SHP77 (cell line): ENCODE measurements at regions not wholly inside any gene's neighbourhood (a gene's known extent, or its start where the extent isn't known, plus 50 kb on each side); places are given as distances from the start of the nearest gene placed in this dataset.
A peak's percentile ranks its signal among the peaks of the same experiment; 100 is the strongest.
"Not testable (repeated sequence)": the region's sequence is repeated elsewhere in the genome, so short reads cannot be mapped to it uniquely, and the experiment has no call there.

Experiments used
- DNase-seq, 2 experiments: peaks; one replicate each; lab custom pipeline; 2025; lab: John Stamatoyannopoulos, UW

GRCh38 chr14:48052973-48053372 is 377.6 kb upstream of the MDGA2 start:
- no peak for DNase-seq

GRCh38 chr14:48035836-48036235 is 360.4 kb upstream of the MDGA2 start:
- no peak for DNase-seq

DNA sequence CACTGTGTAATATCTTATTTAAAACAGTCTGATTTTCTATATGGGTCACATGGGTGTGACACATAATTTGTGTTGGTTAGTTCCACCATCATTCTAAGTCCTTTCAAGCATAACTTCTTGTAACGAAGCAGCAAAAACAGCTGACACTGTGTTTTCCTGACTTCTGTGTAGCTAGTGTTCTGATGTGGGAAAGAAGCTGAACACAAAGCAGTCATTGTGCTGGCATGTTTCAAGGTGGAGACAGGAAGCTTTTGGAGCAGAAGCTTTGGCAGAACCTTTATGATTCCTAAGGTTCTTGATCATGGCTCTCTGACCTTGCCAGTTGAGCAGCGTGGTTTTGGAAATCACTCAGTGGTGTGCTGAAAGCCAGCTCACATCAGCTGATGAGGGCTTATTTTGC is 351.7 kb upstream of the MDGA2 start:
- no peak for DNase-seq

DNA sequence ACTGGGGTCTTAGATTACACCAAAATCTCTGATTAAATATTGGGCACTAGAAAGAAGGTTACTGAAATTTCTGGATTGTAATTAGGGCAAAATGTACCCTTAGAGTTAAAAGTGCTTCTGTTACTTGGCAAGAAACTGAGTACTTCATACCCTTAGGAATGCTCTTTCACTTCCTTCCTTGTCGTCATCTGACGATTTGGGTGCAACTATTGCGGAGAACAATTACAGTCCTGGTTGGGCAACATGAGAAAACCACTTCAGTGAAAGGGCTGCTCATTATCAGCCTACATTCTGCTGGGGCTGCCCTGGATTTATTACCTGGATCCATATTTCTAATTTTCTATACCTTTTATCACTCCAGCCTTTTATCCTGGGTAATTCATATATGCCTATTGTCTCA is 348.5 kb upstream of the MDGA2 start:
- no peak for DNase-seq

DNA sequence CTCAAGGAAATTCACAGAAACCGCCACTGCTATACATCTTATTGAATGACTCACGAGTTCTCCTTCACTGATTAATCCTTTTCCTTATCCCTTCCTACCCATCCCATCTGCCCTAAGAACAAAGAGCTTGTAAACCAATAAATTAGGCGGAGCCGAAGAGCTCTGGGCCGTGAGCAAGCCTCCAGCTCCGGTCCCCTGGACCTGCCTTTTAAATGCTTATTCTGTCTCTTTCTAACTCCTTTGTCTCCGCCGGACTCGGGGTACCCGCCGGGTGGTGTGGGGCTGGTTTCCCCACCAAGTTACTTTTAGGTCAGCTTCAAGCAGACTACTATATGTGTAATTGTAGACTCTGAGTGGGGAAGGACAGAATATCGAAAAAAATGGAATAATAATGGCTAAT is 336.1 kb upstream of the MDGA2 start:
- DNase-seq, result not testable (repeated sequence)

GRCh38 chr14:48008646-48009045 is 333.2 kb upstream of the MDGA2 start:
- DNase-seq, result no peak

DNA sequence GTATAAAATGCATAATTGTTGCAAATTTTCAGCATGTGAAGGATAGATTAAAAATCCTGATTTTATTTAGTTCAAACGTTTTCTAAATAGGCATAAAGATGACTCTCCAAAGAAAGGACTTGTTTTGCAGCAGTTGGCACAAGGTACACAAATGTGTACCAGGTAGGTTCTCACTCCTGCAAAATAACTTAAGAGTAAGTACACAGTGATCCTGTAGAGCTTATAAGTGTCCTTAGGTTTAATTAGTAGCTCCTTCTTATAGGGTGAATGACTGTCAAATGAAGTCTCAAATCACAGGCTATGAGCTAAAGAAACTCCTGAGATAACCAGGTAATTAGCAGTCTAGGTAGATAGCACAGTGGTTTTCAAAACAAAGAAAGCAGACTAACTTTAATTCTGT is 330.6 kb upstream of the MDGA2 start:
- no peak for DNase-seq

DNA sequence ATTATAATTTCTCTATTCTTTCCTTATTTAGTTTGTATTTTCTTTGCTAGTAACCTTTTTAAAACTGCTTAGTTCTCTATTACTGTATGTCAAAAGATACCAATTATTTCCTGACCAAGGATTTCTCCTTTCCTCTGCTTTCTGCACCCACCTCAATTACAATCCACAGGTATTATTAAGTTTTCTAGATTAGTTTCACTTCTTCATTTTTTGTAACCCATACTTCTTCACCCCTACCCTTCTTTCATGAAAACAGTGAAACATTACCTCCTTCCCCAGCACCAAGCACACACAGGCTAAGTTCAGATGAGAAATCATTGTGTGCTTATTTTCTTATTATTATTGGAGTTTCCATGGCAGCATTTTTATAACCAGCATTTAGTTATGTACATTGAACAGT is 318.5 kb upstream of the MDGA2 start:
- DNase-seq, result no peak

DNA sequence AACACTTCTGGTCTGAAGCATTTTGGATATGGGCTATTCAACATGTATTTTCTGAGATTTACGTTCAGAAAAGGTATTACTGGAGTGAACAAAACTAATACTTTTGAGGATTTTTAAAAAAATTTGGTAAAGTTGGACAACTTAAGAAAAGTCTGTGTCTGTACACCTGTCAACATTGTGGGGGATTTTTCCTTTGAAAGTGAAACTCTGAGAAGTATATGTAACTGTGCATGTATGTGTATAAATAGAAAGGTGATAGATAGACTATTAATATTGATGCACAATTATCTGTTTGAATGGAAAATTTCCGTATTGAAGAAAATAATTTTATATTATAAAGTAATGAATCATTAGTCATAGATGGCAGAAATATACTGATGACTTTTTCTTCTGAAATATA is 312.8 kb upstream of the MDGA2 start:
- no peak for DNase-seq

GRCh38 chr14:47978871-47979270 is 303.5 kb upstream of the MDGA2 start:
- no peak for DNase-seq

DNA sequence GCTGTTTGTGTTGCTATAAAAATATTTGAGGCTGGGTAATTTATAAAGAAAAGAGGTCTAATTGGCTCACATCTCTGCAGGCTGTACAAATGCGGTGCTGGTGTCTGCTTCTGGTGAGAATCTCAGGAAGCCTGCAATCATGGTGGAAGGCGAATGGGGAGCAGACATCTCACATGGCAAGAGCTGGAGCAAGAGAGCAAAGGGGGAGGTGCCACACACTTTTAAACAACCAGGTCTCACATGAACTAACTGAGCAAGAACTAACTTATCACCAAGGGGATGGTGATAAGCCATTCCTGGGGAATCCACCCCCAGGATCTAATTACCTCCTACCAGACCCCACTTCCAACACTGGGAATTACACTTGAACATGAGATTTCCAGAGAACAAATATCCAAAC is 300.7 kb upstream of the MDGA2 start:
- no peak for DNase-seq

DNA sequence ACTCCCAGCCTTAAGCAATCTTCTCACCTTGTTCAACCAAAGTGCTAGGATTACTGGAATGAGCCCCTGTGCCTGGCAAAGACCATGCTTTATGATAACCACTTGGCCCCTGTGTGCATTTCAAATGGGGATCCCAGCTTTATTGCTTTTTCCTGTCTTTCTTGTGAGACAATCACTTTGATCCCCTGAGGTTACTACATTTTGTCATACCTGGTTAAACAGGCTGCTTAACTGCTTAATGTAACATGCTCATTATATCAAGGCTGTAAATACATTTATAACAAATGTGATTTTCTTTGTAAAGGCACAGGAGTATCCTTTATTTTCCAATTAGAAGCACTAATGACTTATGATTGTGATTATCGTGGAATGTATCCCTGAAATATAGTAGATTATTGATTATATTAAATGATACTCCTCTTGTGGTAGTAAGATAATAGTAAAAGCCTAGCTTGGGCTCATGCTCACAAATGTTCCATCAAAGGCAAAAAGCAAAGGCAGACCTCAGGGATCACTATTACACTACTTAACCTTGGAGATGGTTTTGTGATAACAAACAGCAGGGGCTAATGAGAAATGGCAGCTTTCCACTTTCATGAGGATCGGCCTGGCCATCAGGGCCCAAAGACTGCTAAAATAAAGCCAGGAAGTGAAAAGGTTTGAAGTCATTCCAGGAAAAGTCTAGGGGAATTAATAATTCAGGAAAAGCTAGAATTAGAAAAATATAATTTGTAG is 290.8 kb upstream of the MDGA2 start:
- DNase-seq, result no peak

DNA sequence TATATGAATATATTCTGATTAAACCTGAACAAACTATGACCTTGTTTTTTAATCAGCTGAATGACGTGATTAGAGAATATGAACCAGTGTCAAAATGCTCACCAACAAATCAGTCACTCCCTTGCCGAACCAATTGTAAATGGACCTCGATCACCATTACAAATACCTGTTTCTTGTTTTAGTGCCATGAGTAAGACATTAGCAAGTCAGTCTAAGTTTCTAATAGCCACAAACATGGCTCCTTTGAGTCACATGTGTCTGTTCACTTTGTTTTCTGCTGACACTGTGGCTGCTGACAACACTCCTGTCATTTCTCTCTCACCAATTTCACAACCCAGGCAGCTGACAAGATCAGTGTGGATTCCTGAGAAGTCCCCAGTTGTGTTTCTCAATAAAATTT is 286.2 kb upstream of the MDGA2 start:
- DNase-seq, result no peak

DNA sequence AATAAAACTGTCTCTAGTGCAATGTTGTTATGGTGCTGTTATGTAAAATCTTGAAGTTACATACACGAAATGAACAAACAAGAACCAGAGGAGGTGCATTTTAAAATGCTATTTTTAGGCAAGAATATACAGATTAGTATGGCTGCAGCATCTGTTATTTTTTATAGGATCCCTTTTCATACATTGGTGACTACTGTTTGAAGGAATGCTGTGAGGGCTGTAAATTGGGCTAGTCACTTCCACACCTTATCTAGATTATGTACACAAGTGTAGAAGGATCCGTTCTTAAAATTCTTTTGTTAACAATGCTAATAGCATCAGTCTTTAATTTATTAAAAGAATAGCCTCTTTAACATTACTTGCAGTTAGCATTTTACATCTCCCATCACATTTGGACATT is 284.3 kb upstream of the MDGA2 start:
- DNase-seq, result no peak

GRCh38 chr14:47949006-47949405 is 273.6 kb upstream of the MDGA2 start:
- DNase-seq, result peak in 1 of 2 experiments; percentile 7

DNA sequence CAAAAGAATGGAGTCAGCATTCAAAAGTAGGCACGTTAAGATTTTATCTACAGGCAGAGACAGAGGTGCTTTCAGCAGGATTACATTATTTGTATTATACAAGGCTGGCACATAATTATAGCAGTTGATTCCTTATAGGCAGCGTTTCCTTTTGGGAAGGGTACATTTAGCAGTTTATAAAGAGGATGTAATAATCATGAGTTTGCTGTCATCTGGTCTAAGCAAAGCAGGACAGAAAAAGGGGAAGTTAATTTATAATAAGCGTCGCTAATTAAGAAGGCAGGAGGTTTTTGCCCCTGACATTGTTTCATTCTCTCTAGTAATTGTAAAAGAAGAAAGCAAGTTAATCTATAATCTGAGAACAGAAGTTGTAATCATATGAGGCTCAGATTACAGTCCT is 259.9 kb upstream of the MDGA2 start:
- DNase-seq, result no peak

GRCh38 chr14:47929334-47929733 is 253.9 kb upstream of the MDGA2 start:
- no peak for DNase-seq

DNA sequence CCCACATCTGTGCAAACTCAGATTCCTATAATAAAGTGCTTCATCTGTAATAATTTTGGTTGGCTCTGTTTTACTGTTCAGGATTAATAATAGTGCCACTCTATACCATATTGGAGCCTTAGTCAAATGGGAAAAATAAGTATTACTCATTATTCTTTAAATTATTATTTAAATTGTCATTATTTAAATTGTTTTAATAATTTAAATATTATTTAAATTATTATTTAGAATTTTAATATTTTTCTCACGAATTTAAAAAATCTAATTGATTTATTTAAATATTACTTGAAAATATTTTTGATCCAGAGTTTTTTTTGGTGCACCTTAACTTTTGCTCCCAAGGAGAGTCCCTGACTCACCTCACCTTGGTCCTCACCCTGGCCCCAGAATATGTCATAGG is 245.7 kb upstream of the MDGA2 start:
- no peak for DNase-seq

DNA sequence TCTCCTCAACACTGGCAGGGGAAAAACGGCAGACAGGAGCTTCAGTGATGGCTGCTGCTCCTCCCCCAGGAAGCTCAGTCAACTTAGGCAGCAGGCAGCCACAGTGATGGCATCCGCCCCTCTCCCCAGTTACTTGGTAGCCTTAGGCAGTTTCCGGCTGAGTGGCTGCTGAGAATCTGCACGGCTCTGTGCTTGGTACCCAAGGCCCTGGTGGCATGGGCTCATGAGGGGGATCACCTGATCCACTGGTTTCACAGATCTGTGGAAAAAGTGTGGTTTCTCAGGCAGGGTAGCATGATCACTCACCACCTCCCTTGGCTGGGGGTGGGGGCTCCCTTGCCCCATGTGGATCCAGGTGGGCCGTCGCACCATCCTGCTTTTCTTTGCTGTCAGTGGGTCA is 244.6 kb upstream of the MDGA2 start:
- no peak for DNase-seq

- DNase-seq, result no peak
These were observed 244.0 kb upstream of the MDGA2 start for GRCh38 chr14:47919334-47919846.

DNA sequence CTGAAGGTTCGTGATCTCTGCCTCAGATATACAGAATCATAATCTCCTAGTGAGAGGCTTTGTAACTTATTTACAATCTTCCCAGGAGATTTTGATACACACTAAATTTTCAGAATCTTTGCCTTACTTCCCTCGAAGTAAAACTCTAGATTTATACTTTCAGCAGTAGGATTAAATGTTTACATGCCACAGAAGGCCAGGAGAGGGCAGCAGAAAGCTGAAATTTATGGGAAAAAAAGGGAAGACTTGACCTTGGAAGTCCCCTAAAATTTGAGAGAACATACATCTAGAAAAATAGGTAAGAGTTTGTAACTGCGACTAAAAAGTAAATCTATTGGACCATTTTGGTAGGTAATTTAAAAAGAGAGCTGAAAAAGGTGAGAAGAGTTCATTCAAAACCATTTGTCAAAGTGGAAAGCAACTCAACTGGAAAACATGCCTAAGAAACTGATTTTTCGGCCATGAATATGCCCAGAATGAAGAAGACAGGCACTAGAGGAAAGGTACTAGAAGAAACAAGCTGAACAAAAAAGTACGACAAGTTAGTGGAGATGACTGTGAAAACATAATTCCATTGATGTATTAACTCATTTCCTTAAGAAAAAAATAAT is 242.0 kb upstream of the MDGA2 start:
- peak; percentile 27 to 53 for DNase-seq

GRCh38 chr14:47901141-47901540 is 225.7 kb upstream of the MDGA2 start:
- not testable (repeated sequence) for DNase-seq

DNA sequence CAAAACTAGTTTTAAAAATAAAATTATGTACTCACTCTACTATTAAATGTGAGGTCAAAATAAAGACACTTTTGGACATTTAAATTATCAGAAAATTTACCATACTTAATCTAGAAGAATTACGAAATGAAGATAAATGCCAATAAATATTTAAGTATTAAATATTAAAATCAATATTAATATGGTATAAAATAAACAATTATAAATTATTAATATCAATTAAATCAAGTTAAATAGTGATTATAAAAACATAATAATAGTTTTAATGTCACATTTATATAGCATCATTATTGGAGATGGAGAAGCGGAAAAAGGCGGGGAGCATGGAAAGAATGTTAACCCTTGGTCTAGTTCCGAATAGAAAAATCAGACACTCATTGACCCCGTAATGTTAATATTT is 224.3 kb upstream of the MDGA2 start:
- no peak for DNase-seq

GRCh38 chr14:47874350-47874749 is 198.9 kb upstream of the MDGA2 start:
- DNase-seq, result no peak
